ENCODE measurements at regions not wholly inside any gene's neighbourhood (a gene's known extent, or its start where the extent isn't known, plus 50 kb on each side); places are given as distances from the start of the nearest gene placed in this dataset.

GRCh38 chr4:53959343-53960120 is 104.9 kb downstream of the CHIC2 start:
- no peak for DNase-seq (ENCODE audit: low spot score in 2 of 2)
- 88 to 91% methylated on average over 16 of the region's 16 CpGs for WGBS, 2 donors
- intact Hi-C loops (cut with DNase I; ENCODE audit: low total_unique reads): no loop called here
- no peak overlapping the region for H3K4me3 ChIP-seq (ENCODE audit: low read depth, poor library complexity, severe bottlenecking)
- TF ChIP-seq POLR2A (IDR thresholded peaks at IDR 0.05): no peak
- TF ChIP-seq CTCF (IDR thresholded peaks at IDR 0.05): no peak

DNA sequence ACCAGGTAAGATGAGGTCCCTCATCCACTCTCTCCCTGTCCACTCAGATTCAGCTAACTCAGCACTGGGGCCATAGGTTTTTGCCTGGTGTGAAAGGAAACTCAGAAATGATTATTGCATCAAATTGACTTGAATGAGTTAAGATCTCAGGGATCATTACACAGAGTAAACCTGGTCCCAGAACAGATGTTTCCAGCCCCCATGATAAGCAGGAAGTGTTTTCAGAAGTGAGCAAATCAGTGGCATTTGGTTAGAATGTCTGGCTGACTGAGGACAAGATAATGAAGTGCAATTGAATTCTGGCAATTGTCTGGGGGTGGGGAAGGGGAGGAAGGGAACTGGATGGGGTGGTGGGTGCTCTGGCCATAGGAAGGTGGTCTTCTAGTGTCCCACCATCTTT is 108.0 kb downstream of the CHIC2 start:
- intact Hi-C loops (cut with DNase I; ENCODE audit: low total_unique reads): no loop called here
- DNase-seq (ENCODE audit: low spot score in 2 of 2): no peak
- no peak overlapping the region for H3K4me3 ChIP-seq (ENCODE audit: low read depth, poor library complexity, severe bottlenecking)
- no peak for TF ChIP-seq POLR2A (IDR thresholded peaks at IDR 0.05)

DNA sequence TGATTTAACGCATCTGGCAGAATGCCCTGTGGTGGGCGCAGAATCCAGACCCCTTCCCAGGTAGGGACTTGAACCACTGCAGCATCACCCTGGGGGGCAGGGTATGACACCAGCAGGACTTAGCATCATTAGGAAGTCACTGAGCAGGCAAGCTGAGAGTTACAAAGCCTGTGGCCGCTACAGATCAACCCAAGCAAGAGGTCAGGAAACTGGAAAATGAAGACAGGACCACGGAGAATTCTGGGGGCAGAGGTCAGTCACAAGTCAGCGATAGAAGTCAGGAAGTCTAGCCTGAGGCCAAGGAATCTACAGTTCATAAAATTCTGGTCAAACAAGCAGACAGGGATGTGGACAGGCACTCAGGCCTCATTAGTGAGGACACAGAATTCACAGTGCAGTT is 108.4 kb downstream of the CHIC2 start:
- WGBS, 2 donors: 76 to 77% methylated on average over 5 of the region's 5 CpGs
- H3K4me3 ChIP-seq (ENCODE audit: low read depth, poor library complexity, severe bottlenecking): no peak overlapping the region
- DNase-seq (ENCODE audit: low spot score in 2 of 2): no peak
- intact Hi-C loops (cut with DNase I; ENCODE audit: low total_unique reads): no loop called here
- no peak for TF ChIP-seq POLR2A (IDR thresholded peaks at IDR 0.05)

DNA sequence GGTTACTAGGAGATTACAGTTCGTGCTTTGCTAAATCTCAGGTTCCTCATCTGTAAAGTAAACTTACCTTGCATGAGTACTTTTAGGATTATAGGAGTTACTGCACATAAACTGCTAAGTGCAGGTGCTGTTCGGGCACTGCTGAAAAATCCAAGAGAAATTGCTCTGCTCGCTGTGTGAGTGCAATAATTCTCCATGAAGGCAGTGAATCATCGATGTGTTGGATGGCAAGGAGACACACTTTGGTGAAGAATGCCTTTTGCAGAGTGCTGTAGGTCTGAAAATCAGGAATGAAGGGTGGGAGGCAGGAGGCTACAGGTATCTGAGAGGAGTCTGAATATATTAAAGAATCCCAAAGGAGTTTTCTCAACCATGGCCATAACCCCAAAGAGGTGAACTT is 113.0 kb downstream of the CHIC2 start:
- H3K4me3 ChIP-seq (ENCODE audit: low read depth, poor library complexity, severe bottlenecking): no peak overlapping the region
- TF ChIP-seq POLR2A (IDR thresholded peaks at IDR 0.05) (no peak), CTCF (IDR thresholded peaks at IDR 0.05) (no peak)
- intact Hi-C loops (cut with DNase I; ENCODE audit: low total_unique reads): no loop called here
- DNase-seq (ENCODE audit: low spot score in 2 of 2): no peak
- 84 to 86% methylated on average over 4 of the region's 4 CpGs for WGBS, 2 donors

DNA sequence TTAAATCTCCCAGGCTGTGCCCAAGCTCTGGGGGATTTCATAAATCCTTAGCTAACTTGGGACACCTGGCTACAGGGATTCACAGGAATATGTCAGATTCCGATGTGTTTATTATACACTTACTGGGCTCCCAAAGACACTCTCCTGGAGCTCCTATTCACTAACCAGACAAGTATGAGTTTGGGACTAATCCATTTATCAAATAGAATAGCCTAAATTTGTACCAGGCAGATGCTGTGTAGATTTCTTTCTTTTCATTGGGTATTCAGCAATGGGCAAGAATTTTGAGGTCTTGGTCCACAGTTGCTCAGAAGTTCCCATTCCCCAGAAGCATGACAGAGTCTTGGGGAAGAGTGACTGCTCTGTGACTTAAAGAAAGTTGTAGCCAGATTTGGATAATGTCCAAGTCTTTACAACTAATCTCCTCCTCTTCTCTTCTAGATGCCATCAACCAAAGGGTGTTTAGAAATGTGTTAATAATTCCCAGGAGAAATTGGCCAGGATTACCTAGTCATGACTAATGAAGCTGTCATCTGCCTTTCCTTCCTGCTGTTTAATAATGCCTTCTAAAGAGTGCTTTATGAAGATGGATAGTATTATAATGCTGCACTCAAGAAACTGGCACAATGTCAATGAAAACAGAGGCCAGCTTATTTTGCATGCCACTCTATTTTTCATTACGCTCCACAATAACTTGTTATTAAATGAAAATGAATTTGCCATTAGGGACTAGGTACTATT is 120.9 kb downstream of the CHIC2 start:
- H3K4me3 ChIP-seq (ENCODE audit: low read depth, poor library complexity, severe bottlenecking): no peak overlapping the region
- TF ChIP-seq CTCF (IDR thresholded peaks at IDR 0.05) (no peak), POLR2A (IDR thresholded peaks at IDR 0.05) (no peak)
- no peak for DNase-seq (ENCODE audit: low spot score in 2 of 2)
- intact Hi-C loops (cut with DNase I; ENCODE audit: low total_unique reads): no loop called here
- 49% methylated on average over 2 of the region's 2 CpGs for WGBS, 2 donors

DNA sequence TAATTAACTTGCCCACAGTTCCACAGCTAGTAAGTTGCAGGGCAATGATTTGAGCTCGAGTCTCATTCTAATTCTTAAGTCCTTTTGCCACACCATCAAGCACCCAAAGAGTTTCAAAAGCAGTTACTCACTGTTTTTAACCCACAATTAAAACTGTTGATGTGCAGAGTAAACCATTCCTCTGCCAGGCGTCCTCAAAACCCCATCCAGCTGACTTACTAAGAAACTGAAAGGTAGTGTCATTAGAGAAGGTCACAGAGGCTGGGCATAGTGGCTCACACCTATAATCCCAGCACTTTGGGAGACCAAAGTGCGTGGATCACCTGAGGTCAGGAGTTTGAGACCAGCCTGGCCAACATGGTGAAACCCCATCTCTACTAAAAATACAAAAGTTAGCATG is 121.7 kb downstream of the CHIC2 start:
- 80 to 90% methylated on average over 3 of the region's 3 CpGs for WGBS, 2 donors
- no peak overlapping the region for H3K4me3 ChIP-seq (ENCODE audit: low read depth, poor library complexity, severe bottlenecking)
- intact Hi-C loops (cut with DNase I; ENCODE audit: low total_unique reads): no loop called here
- no peak for DNase-seq (ENCODE audit: low spot score in 2 of 2)
- TF ChIP-seq POLR2A (IDR thresholded peaks at IDR 0.05) (no peak), CTCF (IDR thresholded peaks at IDR 0.05) (no peak)

Measured in lower leg skin (tissue), 4 donors.